ENCODE measurements at regions not wholly inside any gene's neighbourhood (a gene's known extent, or its start where the extent isn't known, plus 50 kb on each side); places are given as distances from the start of the nearest gene placed in this dataset.

DNA sequence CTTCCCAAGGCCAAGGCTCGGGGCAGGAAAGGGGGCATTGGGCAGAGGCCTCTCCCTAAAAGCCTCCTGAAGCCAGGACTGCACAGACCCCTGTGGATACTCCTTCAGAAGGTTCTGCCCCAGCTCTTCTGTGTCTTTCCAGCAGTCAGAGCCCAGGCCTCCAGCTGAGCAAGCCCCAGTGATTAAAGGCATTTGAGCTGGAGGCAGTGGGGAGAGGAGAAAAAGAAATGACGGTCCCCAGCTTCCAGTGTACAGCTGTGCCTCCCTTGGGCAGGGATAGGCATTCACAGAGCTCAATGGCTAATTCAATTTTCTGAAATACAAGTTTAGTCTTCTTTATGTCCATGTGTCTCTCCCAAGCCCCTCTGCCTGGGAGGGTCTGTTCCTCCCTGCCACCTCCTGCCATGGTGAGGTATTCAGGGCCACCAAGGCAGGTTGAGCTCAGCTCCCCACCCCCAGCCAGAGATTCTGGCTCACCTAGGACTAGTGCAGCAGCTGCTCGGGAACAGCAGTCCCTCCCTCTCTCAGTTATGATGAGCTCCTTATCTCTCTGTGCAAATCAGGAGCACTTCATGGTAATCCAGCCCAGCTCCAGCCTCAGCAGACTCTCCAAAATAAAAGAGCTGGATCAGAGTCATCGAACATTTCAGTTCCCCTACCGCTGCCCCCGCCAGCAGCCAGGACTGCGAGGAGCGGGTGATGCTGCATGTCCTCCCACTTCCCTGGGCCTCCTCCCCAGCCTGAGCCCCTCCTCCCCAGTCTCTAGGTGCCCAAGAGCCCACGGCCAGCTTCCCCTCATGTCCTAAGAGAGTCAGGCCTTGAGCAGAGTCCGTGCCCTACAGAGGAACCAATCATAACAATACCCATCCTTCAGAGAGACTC, 208.4 kb upstream of the ZC3H12A start:
- Mint-ChIP-seq H3K9me3 (no peaks in the 10 kb centered on the region), H3K27ac (no peak overlapping the region), H3K4me1 (no peaks in the 10 kb centered on the region), H3K36me3 (ENCODE audit: low read depth) (no peaks in the 10 kb centered on the region), H3K27me3 (no peaks in the 10 kb centered on the region), H3K4me3 (no peak overlapping the region)
- DNase-seq: no peak
- POLR2A ChIA-PET: no interaction called here
- CTCF ChIA-PET: interaction anchor here (0.5 kb wide), 1 partner anchor 150 kb away, joined by 3 read pairs; no protein-coding TSS in a partner anchor

DNA sequence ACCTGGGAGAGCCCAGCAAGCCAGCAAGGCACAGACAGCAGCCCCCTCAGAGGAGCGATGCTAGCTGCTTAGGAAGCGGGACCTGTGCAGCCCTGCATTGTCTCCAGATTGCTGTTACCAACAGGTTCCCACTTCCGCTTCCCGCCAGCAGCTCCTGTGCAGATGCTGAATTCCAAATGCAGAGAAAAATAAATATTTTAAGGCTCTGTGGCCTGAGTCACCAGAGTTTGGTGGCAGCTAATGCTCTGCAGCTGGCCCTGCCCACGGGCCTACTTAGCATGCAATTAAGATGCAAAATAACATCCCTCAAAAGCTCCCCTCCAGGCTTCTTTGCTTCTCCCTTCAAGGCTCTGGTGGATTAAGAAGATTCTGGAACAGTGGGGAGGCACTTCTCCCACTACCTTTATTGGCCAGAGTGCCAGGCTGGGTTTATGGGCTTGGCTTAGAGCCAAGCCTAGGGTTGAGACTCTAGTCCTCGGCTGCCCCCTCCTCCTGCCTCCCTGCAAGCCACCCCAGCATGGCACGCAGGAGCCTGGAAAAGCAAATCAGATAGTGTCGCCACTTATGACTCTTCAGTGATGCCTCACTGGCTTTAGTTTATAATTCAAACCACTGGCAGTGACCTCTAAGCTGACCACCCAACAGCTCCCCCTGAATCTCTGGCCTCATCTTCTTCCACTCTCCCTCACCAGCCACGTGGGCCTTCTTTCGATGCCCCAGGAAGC, 207.1 kb upstream of the ZC3H12A start:
- Mint-ChIP-seq H3K4me3 (no peak overlapping the region), H3K27ac (no peak overlapping the region), H3K36me3 (ENCODE audit: low read depth) (no peaks in the 10 kb centered on the region), H3K27me3 (no peaks in the 10 kb centered on the region), H3K9me3 (no peaks in the 10 kb centered on the region), H3K4me1 (no peaks in the 10 kb centered on the region)
- no peak for DNase-seq
- POLR2A ChIA-PET: no interaction called here
- CTCF ChIA-PET: no interaction called here

DNA sequence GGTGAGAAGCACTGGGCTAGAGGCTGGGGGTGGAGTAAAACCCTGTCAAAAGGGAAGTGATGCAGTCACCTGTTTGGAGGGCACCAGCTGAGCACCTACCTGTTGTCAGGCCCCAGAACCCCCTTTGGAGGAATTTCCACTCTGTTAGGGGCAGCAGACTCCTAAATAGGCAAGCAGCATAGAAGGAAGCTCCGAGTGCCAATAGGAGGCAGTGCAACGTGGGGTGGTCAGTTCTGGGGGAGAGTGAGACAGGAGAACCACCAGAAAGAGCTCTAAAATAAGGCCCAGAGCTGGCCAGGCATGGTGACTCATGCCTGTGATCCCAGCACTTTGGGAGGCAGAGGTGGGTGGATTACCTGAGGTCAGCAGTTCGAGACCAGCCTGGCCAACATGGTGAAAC, 203.7 kb upstream of the ZC3H12A start:
- no peak overlapping the region for H3K27ac Mint-ChIP-seq
- no peaks in the 10 kb centered on the region for H3K9me3 Mint-ChIP-seq
- CTCF ChIA-PET: interaction anchor here (0.6 kb wide), 1 partner anchor 23 kb away, joined by 3 read pairs; no protein-coding TSS in a partner anchor
- no peaks in the 10 kb centered on the region for H3K27me3 Mint-ChIP-seq
- no peaks in the 10 kb centered on the region for H3K36me3 Mint-ChIP-seq (ENCODE audit: low read depth)
- no peak overlapping the region for H3K4me3 Mint-ChIP-seq
- no peaks in the 10 kb centered on the region for H3K4me1 Mint-ChIP-seq
- no peak for DNase-seq
- POLR2A ChIA-PET: no interaction called here

DNA sequence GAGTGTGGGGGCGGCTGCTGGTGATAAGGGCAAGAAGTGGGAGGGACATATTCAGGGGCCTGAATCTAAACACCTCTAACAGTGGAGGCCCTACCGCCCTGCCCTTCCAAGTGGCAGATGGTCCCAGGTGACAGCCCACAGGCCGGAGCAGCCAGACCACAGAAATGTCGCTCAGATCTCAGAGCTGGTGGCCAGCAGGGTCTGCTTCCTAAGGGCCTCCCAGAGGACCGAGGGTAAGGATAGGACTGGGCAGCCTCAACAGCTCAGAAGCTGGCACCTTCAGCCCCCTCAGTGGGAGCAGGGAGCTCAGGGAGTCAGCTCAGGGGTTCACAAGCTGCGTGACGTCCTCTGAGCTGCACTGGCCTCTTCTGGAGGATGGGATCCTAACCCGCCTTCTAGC, 201.8 kb upstream of the ZC3H12A start:
- DNase-seq: no peak
- no peak overlapping the region for H3K27ac Mint-ChIP-seq
- ChIA-PET POLR2A (interaction anchor here (0.5 kb wide), 1 partner anchor 292 kb away, joined by 4 read pairs; no protein-coding TSS in a partner anchor), CTCF (no interaction called here)
- H3K4me3 Mint-ChIP-seq: no peak overlapping the region
- H3K4me1 Mint-ChIP-seq: no peaks in the 10 kb centered on the region
- H3K27me3 Mint-ChIP-seq: peaks cover 5% of the 10 kb centered on the region
- H3K9me3 Mint-ChIP-seq: no peaks in the 10 kb centered on the region
- H3K36me3 Mint-ChIP-seq (ENCODE audit: low read depth): no peaks in the 10 kb centered on the region

DNA sequence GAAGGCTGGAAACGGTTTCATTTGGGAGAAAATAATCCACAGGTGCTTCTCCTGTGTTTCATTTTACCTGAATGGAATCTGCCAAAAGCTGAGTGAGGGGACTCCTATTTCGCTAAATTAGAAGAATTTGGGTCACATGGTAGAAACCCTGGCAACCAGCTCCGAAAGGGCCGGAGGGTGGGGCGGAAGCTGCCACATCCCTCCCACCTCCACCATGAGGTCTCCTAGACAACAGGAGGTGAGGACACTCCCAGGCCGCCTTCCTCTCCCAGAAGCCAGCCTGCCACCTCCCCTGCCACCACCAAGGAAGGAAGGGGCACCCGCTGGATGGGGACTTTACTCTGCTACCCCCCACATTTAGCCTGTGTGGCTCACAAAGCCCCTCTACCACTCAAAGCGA, 199.9 kb upstream of the ZC3H12A start:
- CTCF ChIA-PET: no interaction called here
- POLR2A ChIA-PET: no interaction called here

DNA sequence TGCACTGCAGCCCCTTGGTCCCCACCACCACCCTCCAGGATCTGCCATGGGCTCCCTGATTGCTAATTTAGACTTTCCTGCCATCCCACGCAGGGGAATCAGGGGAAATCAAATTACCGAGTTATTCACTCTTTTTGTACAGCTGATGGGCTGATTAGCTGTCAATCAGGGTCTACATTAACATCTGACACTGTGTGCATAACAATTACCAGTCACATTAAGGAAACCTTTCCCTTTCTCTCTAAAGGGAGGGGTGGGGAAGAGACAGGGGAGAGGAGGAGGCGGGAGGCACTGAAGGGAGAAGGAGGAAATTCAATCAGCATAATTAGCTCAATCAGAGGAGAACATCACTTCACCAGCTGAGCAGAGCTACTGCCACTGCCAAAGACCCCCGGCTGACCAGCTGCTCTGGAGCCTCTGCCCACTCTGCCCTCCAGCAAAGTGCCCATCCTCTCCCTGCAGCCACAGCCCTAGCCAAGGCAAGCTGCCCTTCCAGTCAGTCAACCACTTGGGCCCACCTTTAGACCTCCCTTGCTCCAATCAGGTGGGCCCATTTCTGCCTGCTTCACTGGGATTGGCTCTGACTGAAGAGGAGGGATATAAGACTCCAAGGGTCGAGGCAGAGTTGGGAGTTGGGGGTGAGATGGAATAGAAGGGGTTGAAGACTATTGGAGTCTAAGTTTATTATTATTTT, 199.3 kb upstream of the ZC3H12A start:
- Mint-ChIP-seq H3K27ac (no peak overlapping the region), H3K27me3 (peaks cover 11% of the 10 kb centered on the region), H3K9me3 (no peaks in the 10 kb centered on the region), H3K4me1 (no peaks in the 10 kb centered on the region), H3K4me3 (no peak overlapping the region), H3K36me3 (ENCODE audit: low read depth) (no peaks in the 10 kb centered on the region)
- no peak for DNase-seq
- POLR2A ChIA-PET: no interaction called here
- CTCF ChIA-PET: no interaction called here

More for the DNA sequence above, 199.9 kb upstream of the ZC3H12A start:
- Mint-ChIP-seq H3K27ac (no peak overlapping the region), H3K27me3 (peaks cover 5% of the 10 kb centered on the region), H3K4me3 (no peak overlapping the region), H3K4me1 (no peaks in the 10 kb centered on the region), H3K36me3 (ENCODE audit: low read depth) (no peaks in the 10 kb centered on the region), H3K9me3 (no peaks in the 10 kb centered on the region)
- DNase-seq: no peak

DNA sequence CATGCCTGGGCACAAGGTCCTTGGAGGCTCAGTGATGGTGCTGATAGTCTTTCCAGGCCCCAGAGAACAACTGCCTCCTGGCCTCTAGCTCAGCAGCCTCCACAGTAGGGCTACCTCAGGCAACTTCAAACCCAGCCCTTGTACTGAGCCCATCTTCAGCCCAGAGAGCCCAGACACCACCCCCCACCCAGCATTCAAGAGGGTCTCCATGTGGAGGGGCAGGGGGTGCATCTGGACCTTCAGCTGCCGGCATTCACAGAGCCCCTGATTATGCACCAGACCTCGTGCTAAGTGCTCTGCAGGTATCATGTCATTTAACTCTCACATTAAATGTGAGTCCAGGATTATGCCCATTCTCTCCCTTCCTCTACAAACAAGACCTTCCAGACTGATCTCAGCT, 197.0 kb upstream of the ZC3H12A start:
- CTCF ChIA-PET: no interaction called here
- Mint-ChIP-seq H3K27ac (no peak overlapping the region), H3K36me3 (ENCODE audit: low read depth) (no peaks in the 10 kb centered on the region), H3K4me3 (no peak overlapping the region), H3K4me1 (no peaks in the 10 kb centered on the region), H3K9me3 (no peaks in the 10 kb centered on the region), H3K27me3 (peaks cover 20% of the 10 kb centered on the region)
- POLR2A ChIA-PET: no interaction called here
- DNase-seq: no peak

DNA sequence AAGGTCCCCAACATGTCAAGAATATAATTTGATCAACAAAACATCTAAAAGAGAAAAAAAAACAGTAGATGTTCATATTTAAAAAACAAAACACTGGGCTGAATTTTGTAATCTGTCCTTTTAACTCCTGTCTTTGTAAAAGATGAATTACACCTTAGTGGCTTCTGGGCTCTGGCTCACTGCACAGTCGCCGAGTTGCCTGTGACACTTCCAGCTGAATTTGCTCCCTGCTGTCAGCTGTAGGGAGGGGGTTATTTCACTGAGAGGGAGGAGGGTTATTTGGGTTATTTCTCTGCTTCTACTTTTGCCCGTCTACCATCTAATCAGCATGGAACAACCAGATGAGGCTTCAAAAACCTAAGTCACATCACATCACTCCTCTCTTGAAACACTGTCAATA, 193.0 kb upstream of the ZC3H12A start:
- H3K27me3 Mint-ChIP-seq: peaks cover 28% of the 10 kb centered on the region
- POLR2A ChIA-PET: no interaction called here
- H3K4me3 Mint-ChIP-seq: no peak overlapping the region
- CTCF ChIA-PET: no interaction called here
- no peak overlapping the region for H3K27ac Mint-ChIP-seq
- no peaks in the 10 kb centered on the region for H3K9me3 Mint-ChIP-seq
- H3K4me1 Mint-ChIP-seq: no peaks in the 10 kb centered on the region
- no peaks in the 10 kb centered on the region for H3K36me3 Mint-ChIP-seq (ENCODE audit: low read depth)
- DNase-seq: no peak

DNA sequence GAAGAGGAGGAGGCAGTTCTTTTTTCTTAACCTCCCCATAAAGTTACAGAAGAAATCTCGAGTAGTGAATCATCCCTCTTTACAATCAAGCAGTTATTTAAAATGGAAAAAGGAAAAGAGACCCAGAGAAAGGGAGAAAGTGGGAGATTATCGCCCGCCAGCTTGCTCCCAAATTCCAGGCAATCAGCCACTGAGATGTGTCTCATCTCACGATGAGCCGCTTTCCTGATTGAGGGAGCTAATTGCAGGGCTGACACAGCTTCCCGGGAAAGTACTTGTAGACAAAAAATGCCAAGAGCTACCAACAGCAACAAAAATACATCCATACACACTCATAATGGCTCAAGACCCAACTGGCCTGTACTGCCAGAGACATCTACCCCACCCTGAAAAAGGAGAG, 191.6 kb upstream of the ZC3H12A start:
- no peaks in the 10 kb centered on the region for H3K4me1 Mint-ChIP-seq
- CTCF ChIA-PET: no interaction called here

DNA sequence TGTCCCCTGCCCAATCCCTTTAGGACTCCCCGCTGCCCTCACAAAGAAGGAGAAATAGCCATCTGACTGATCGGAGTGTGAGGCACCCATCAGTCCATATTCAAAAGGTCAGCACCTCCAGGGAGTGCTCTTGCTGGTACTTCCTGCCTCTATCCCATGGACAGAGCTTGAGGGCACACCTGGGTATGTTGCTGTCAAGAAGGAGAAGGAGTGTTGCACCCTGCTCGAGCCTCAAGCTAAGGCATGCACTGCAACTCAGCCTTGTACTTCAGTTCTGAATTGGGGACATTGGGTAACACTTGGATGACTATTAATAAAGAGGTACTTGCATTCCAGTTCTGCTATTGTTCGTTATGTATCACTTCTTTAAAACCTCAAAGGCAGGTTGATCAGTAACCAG, 190.3 kb upstream of the ZC3H12A start:
- no peak overlapping the region for H3K27ac Mint-ChIP-seq
- H3K9me3 Mint-ChIP-seq: no peaks in the 10 kb centered on the region
- CTCF ChIA-PET: no interaction called here
- DNase-seq: no peak
- no peak overlapping the region for H3K4me3 Mint-ChIP-seq
- POLR2A ChIA-PET: no interaction called here
- H3K36me3 Mint-ChIP-seq (ENCODE audit: low read depth): no peaks in the 10 kb centered on the region
- no peaks in the 10 kb centered on the region for H3K4me1 Mint-ChIP-seq
- peaks cover 23% of the 10 kb centered on the region for H3K27me3 Mint-ChIP-seq

More for the DNA sequence above, 191.6 kb upstream of the ZC3H12A start:
- H3K36me3 Mint-ChIP-seq (ENCODE audit: low read depth): no peaks in the 10 kb centered on the region
- peaks cover 23% of the 10 kb centered on the region for H3K27me3 Mint-ChIP-seq
- H3K4me3 Mint-ChIP-seq: no peak overlapping the region
- DNase-seq: no peak
- H3K27ac Mint-ChIP-seq: no peak overlapping the region
- H3K9me3 Mint-ChIP-seq: no peaks in the 10 kb centered on the region
- POLR2A ChIA-PET: no interaction called here

DNA sequence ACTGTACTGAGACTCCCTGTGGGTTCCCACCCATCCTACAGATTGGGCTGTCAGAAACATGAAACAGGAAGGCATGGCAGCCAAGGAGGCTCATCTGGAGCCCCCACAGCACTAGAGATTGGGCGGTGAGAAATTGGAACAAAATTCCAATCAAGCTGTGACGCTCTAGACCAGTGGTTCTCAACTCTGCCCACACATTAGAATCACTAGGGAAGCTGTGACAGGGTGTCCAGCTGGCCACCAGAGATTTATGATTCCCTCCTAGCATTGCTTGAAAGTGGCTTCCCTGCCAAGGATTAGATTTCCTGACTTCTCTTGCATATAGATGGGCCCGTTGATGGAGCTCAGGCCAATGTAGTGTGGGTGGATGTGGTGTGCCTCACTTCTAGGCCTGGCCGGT, 187.5 kb upstream of the ZC3H12A start:
- CTCF ChIA-PET: no interaction called here

DNA sequence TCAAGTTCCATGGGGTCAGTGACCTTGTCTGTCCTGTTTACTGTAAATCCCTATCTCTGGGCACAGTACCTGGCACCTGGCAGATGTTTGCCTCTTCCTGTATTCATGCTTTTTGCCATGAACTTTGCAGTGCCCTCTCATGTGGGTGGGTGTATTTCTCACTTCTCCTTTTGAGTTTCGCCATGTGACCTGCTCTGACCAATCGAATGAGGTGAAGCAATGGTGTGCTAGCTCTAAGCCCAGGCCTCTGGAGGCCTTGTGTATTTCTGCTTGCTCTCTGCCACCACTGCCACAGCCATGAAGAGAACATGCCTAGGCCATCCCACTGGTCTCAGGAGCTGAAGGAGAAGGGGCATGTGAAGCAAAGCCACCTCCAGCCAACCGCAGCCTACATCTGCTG, 185.5 kb upstream of the ZC3H12A start:
- H3K4me1 Mint-ChIP-seq: no peaks in the 10 kb centered on the region
- no peaks in the 10 kb centered on the region for H3K36me3 Mint-ChIP-seq (ENCODE audit: low read depth)
- CTCF ChIA-PET: no interaction called here
- POLR2A ChIA-PET: no interaction called here
- H3K9me3 Mint-ChIP-seq: no peaks in the 10 kb centered on the region
- no peak overlapping the region for H3K27ac Mint-ChIP-seq
- H3K4me3 Mint-ChIP-seq: no peak overlapping the region
- DNase-seq: no peak
- peaks cover 8% of the 10 kb centered on the region for H3K27me3 Mint-ChIP-seq

More for the DNA sequence above, 187.5 kb upstream of the ZC3H12A start:
- peaks cover 12% of the 10 kb centered on the region for H3K27me3 Mint-ChIP-seq
- POLR2A ChIA-PET: no interaction called here
- H3K36me3 Mint-ChIP-seq (ENCODE audit: low read depth): no peaks in the 10 kb centered on the region
- no peak overlapping the region for H3K4me3 Mint-ChIP-seq
- H3K9me3 Mint-ChIP-seq: no peaks in the 10 kb centered on the region
- DNase-seq: no peak
- H3K27ac Mint-ChIP-seq: no peak overlapping the region
- H3K4me1 Mint-ChIP-seq: no peaks in the 10 kb centered on the region

DNA sequence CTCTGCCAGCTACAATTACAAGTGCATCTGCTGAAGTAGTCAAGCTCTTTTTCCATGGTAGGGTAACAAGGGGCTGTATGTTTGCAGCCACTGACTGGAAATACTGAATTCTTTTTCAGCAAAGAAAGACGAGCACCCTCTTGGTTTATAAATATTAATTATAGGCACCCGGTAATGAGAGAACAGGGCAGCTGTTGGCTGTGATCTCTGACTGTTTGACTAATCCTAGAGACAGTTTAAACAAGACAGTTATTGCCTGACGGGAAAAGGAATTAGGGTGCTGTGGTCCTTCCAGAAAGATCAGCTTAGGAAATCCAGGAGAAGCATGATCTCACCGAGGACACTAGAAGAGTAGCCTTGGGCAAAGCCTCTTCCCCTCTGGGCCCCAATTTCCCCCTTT, 183.7 kb upstream of the ZC3H12A start:
- Mint-ChIP-seq H3K9me3 (no peaks in the 10 kb centered on the region), H3K27me3 (peaks cover 6% of the 10 kb centered on the region), H3K36me3 (ENCODE audit: low read depth) (no peaks in the 10 kb centered on the region), H3K27ac (no peak overlapping the region), H3K4me3 (no peak overlapping the region), H3K4me1 (no peaks in the 10 kb centered on the region)
- DNase-seq: no peak
- POLR2A ChIA-PET: no interaction called here
- CTCF ChIA-PET: no interaction called here

Measured in activated CD4-positive, alpha-beta T cell treated with anti-CD3 and anti-CD28 coated beads, Interleukin-2, amount 10 ng/mL, durations not matched to agents 7 days and 5 days (primary cell).